Progenitor cell of endocrine pancreas (in vitro differentiated cells): ENCODE measurements at regions not wholly inside any gene's neighbourhood (a gene's known extent, or its start where the extent isn't known, plus 50 kb on each side); places are given as distances from the start of the nearest gene placed in this dataset.

Source experiments
- DNase-seq: peaks from one replicate; pipeline ENCODE4 v3.0.0; 2021; ENCODE audit warnings: low spot score; ENCODE audit not compliant: unreplicated experiment
- H3K27ac Mint-ChIP-seq: 2 replicates; pipeline ENCODE4 v1.8.0; 2021; ENCODE audit warnings: mild to moderate bottlenecking, moderate library complexity, mixed read lengths
- H3K27me3 Mint-ChIP-seq: 2 replicates; pipeline ENCODE4 v1.8.0; 2021; ENCODE audit warnings: mixed read lengths
- H3K36me3 Mint-ChIP-seq: 2 replicates; pipeline ENCODE4 v1.8.0; 2022; ENCODE audit warnings: mixed read lengths; ENCODE audit not compliant: insufficient read depth
- H3K4me1 Mint-ChIP-seq: 2 replicates; pipeline ENCODE4 v1.8.0; 2021; ENCODE audit warnings: low read depth, mixed read lengths
- H3K4me3 Mint-ChIP-seq: 2 replicates; pipeline ENCODE4 v1.8.0; 2021; ENCODE audit warnings: low read depth, mild to moderate bottlenecking, moderate library complexity, mixed read lengths
- H3K9me3 Mint-ChIP-seq: 2 replicates; pipeline ENCODE4 v1.8.0; 2021; ENCODE audit warnings: low read depth, mixed read lengths
- TF ChIP-seq, protein P1 (sequence below): fragments of 200-600 bp; sonication (generic); IDR thresholded peaks from one replicate; pipeline ENCODE4 v1.5.0; 2021; ENCODE audit warnings: antibody characterized with exemption, mild to moderate bottlenecking; ENCODE audit not compliant: unreplicated experiment

DNA sequence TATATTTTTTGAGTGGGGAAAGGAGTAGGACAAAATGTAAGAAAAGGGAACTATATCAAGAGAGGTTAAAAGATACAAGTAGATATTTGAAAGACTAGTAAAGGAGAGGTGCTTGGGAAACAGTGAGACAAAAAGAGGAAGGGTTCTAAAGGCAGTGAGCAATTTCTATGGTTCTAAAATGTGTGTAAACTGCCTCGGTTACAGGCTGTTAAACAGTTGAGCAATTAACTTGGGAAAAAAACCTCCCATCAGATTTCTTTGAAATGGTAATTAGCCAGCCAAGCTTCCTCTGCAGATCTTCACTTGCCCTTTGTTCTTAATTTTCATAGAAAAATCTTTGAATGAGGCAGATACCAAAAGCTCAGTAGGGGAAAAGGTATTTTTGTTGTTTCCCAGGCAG lies 238.7 kb upstream of the KCNH7 start:
- Mint-ChIP-seq H3K27ac (no peak overlapping the region), H3K27me3 (no peaks in the 10 kb centered on the region), H3K9me3 (peaks cover 16% of the 10 kb centered on the region), H3K36me3 (no peaks in the 10 kb centered on the region), H3K4me3 (no peak overlapping the region), H3K4me1 (no peaks in the 10 kb centered on the region)
- DNase-seq, result no peak
- TF ChIP-seq, protein P1, sequence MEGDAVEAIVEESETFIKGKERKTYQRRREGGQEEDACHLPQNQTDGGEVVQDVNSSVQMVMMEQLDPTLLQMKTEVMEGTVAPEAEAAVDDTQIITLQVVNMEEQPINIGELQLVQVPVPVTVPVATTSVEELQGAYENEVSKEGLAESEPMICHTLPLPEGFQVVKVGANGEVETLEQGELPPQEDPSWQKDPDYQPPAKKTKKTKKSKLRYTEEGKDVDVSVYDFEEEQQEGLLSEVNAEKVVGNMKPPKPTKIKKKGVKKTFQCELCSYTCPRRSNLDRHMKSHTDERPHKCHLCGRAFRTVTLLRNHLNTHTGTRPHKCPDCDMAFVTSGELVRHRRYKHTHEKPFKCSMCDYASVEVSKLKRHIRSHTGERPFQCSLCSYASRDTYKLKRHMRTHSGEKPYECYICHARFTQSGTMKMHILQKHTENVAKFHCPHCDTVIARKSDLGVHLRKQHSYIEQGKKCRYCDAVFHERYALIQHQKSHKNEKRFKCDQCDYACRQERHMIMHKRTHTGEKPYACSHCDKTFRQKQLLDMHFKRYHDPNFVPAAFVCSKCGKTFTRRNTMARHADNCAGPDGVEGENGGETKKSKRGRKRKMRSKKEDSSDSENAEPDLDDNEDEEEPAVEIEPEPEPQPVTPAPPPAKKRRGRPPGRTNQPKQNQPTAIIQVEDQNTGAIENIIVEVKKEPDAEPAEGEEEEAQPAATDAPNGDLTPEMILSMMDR, result no peak

DNA sequence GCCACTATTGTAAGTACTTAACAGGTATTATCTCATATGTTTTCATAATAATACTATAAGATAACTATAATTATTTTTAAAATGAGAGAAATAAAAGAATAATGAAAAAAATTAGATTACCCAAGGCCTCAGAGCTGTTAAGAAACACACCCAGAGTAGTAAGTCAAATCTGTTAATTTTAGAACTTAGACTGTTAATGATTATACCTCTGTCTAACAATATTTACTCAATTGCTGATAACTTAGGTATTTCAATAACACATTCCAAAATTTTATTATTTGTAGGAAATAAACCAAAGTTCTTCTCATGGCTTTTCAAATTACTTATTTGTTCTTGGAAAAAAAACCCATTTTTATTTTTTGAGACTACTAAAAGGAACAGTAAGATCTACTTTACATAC lies 227.5 kb upstream of the KCNH7 start:
- peaks cover 9% of the 10 kb centered on the region for H3K9me3 Mint-ChIP-seq
- DNase-seq, result no peak
- no peak overlapping the region for H3K27ac Mint-ChIP-seq
- no peaks in the 10 kb centered on the region for H3K27me3 Mint-ChIP-seq
- H3K4me3 Mint-ChIP-seq, result no peak overlapping the region
- TF ChIP-seq, protein P1, result no peak
- H3K4me1 Mint-ChIP-seq, result no peaks in the 10 kb centered on the region
- H3K36me3 Mint-ChIP-seq, result peaks cover 2% of the 10 kb centered on the region

DNA sequence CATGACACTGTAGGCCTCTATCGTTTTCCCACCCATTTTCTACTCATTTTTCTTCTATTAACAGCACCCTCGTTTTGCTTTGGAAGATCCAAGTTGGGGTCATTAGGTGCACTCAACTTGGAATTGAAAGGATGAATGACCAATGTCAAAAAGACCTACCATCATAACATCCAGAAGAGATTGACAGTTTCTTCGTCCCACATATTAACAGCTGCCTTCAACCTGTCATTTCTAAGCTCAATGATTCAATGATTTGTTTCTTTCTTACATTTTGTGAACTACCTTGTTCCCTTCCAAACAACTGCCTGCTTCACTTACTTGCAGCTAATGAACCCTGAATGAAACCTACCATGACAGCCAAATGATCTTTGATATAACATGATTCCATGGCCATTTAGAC lies 224.0 kb upstream of the KCNH7 start:
- DNase-seq, result no peak
- H3K27me3 Mint-ChIP-seq, result no peaks in the 10 kb centered on the region
- no peak overlapping the region for H3K27ac Mint-ChIP-seq
- H3K4me1 Mint-ChIP-seq, result no peaks in the 10 kb centered on the region
- peaks cover 2% of the 10 kb centered on the region for H3K36me3 Mint-ChIP-seq
- TF ChIP-seq, protein P1, result no peak
- H3K4me3 Mint-ChIP-seq, result no peak overlapping the region
- H3K9me3 Mint-ChIP-seq, result peaks cover 4% of the 10 kb centered on the region

DNA sequence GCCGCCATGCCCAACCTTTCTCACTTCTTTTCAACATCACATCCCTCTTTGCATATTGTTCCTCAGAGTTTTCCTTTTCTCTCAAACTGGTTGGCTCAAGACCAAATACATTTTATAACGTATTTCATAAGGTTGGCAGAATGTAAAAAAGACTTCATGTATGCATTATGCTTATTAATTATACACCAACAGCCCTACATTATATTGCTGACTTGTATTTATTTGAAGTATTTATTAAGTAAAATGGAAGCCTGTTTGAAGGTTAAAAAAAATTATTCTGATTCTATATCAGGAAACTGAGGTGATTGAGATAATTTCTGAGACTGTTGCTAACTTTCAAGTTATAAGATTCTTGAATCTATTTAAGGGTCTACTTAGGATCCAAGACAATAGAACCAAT lies 208.0 kb upstream of the KCNH7 start:
- TF ChIP-seq, protein P1, result no peak
- H3K36me3 Mint-ChIP-seq, result no peaks in the 10 kb centered on the region
- no peak overlapping the region for H3K4me3 Mint-ChIP-seq
- H3K27ac Mint-ChIP-seq, result no peak overlapping the region
- H3K9me3 Mint-ChIP-seq, result peaks cover 4% of the 10 kb centered on the region
- DNase-seq, result no peak
- peaks cover 12% of the 10 kb centered on the region for H3K4me1 Mint-ChIP-seq
- H3K27me3 Mint-ChIP-seq, result no peaks in the 10 kb centered on the region

DNA sequence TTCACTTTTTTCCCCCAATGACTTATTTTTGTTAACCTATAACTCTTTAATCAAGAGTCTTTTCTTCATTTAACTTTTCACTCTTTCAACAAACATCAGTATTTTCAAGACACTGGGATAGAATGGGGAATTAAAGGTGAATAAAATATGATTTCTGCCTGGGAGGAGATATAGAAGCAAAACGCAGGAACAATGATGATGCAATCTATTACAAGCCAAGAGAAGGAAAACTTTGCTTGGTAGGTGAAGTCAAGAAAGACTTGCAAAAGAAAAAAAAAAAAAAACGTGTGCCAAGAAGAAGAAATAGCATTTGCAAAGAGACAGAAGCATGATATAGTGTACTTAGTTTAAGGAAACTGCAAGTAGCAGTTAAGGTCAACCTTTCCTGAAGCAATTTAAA lies 207.3 kb upstream of the KCNH7 start:
- TF ChIP-seq, protein P1, result no peak
- H3K27me3 Mint-ChIP-seq, result no peaks in the 10 kb centered on the region
- DNase-seq, result no peak
- no peaks in the 10 kb centered on the region for H3K36me3 Mint-ChIP-seq
- H3K27ac Mint-ChIP-seq, result no peak overlapping the region
- peaks cover 4% of the 10 kb centered on the region for H3K9me3 Mint-ChIP-seq
- H3K4me3 Mint-ChIP-seq, result no peak overlapping the region
- H3K4me1 Mint-ChIP-seq, result peaks cover 12% of the 10 kb centered on the region

DNA sequence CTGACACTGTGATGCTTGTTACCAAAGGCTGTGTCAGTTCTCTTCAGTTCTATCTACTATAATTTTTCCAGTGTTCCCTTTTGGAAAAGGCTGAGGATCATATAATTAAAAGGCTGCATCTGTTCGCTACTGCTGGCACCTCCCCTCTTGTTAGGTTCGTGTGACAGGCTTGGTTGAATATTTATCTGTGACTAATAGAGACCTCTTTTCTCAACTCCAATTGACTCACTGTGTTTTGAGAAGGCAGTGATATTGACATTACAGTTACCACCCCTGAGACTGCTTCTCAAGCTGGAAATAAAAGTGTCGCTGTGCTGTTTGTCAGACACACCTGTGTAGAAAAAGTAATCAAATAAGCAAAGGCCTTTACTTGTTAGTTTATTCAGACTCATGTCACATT lies 205.5 kb upstream of the KCNH7 start:
- no peaks in the 10 kb centered on the region for H3K27me3 Mint-ChIP-seq
- H3K27ac Mint-ChIP-seq, result no peak overlapping the region
- DNase-seq, result no peak
- peaks cover 12% of the 10 kb centered on the region for H3K4me1 Mint-ChIP-seq
- peaks cover 1% of the 10 kb centered on the region for H3K9me3 Mint-ChIP-seq
- no peaks in the 10 kb centered on the region for H3K36me3 Mint-ChIP-seq
- H3K4me3 Mint-ChIP-seq, result no peak overlapping the region
- TF ChIP-seq, protein P1, result no peak
